ENCODE measurements at regions not wholly inside any gene's neighbourhood (a gene's known extent, or its start where the extent isn't known, plus 50 kb on each side); places are given as distances from the start of the nearest gene placed in this dataset.

DNA sequence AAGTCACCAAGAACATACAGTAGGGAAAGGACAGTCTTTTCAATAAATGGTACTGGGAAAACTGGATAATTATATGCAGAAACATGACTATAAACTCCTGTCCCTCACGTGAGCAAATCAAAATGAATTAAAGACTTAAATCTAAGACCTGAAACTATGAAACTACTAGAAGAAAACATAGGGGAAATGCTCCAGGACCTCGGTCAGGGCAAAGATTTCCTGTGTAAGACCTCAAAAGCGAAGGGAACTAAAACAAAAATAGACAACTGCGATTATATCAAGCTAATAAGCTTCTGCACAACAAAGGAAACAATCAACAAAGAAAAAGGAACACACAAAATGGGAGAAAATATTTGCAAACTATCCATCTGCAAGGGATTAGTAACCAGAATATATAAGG, 62.7 kb downstream of the CRYGS start:
- TF ChIP-seq, protein P1, sequence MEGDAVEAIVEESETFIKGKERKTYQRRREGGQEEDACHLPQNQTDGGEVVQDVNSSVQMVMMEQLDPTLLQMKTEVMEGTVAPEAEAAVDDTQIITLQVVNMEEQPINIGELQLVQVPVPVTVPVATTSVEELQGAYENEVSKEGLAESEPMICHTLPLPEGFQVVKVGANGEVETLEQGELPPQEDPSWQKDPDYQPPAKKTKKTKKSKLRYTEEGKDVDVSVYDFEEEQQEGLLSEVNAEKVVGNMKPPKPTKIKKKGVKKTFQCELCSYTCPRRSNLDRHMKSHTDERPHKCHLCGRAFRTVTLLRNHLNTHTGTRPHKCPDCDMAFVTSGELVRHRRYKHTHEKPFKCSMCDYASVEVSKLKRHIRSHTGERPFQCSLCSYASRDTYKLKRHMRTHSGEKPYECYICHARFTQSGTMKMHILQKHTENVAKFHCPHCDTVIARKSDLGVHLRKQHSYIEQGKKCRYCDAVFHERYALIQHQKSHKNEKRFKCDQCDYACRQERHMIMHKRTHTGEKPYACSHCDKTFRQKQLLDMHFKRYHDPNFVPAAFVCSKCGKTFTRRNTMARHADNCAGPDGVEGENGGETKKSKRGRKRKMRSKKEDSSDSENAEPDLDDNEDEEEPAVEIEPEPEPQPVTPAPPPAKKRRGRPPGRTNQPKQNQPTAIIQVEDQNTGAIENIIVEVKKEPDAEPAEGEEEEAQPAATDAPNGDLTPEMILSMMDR (IDR thresholded peaks at IDR 0.05), result no peak
- no peak for TF ChIP-seq POLR2A (IDR thresholded peaks at IDR 0.05)

Measured in testis (tissue), 2 donors.